ENCODE measurements at regions not wholly inside any gene's neighbourhood (a gene's known extent, or its start where the extent isn't known, plus 50 kb on each side); places are given as distances from the start of the nearest gene placed in this dataset.

DNA sequence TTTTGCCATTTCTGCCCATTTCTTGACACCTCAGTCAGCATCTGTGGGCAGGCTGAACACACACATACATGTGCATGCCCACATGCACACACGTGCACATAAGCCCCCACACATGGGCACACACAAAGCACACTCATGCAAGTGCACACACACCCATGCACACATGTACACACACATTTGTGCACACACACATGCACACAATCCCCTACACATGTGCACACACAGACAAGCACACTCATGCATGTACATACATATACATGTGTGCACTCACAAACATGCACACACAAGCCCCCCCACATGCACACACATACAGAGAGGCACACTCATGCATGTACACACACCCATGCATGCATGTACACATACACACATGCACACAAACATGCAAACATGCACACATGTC lies 83.5 kb upstream of the ACTRT2 start:
- 70 to 79% methylated on average over 1 of the region's 1 CpG for WGBS, 2 donors
- Histone ChIP-seq H3K27me3 (no peaks in the 10 kb centered on the region), H3K27ac (no peak overlapping the region), H3K9me3 (no peaks in the 10 kb centered on the region), H3K36me3 (replicated peaks in 1 of 2; ENCODE audit: insufficient read depth in 1 of 2, low read depth in 2 of 2) (no peaks in the 10 kb centered on the region), H3K4me3 (no peak overlapping the region), H3K4me1 (peaks cover 9% of the 10 kb centered on the region)
- no peak for TF ChIP-seq POLR2A (IDR thresholded peaks at IDR 0.05)
- TF ChIP-seq, protein P1, sequence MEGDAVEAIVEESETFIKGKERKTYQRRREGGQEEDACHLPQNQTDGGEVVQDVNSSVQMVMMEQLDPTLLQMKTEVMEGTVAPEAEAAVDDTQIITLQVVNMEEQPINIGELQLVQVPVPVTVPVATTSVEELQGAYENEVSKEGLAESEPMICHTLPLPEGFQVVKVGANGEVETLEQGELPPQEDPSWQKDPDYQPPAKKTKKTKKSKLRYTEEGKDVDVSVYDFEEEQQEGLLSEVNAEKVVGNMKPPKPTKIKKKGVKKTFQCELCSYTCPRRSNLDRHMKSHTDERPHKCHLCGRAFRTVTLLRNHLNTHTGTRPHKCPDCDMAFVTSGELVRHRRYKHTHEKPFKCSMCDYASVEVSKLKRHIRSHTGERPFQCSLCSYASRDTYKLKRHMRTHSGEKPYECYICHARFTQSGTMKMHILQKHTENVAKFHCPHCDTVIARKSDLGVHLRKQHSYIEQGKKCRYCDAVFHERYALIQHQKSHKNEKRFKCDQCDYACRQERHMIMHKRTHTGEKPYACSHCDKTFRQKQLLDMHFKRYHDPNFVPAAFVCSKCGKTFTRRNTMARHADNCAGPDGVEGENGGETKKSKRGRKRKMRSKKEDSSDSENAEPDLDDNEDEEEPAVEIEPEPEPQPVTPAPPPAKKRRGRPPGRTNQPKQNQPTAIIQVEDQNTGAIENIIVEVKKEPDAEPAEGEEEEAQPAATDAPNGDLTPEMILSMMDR (IDR thresholded peaks at IDR 0.05) = no peak
- intact Hi-C loops (cut with DNase I) = no loop called here
- ATAC-seq (no peak), DNase-seq (no peak)

- WGBS, 2 donors = 92% methylated on average over 1 of the region's 1 CpG; no CpG with 5 or more reads in 1 of the 2 donors
- no peak for DNase-seq
- intact Hi-C loops (cut with DNase I) = no loop called here
Measured at GRCh38 chr1:2939041-2939552, 82.2 kb upstream of the ACTRT2 start.

GRCh38 chr1:2940178-2940577 lies 81.1 kb upstream of the ACTRT2 start:
- no peak for ATAC-seq
- intact Hi-C loops (cut with DNase I) = no loop called here

More at GRCh38 chr1:2939041-2939552, 82.2 kb upstream of the ACTRT2 start:
- peaks cover 9% of the 10 kb centered on the region for H3K4me1 ChIP-seq
- no peak overlapping the region for H3K4me3 ChIP-seq
- H3K27ac ChIP-seq = no peak overlapping the region
- no peaks in the 10 kb centered on the region for H3K9me3 ChIP-seq
- no peaks in the 10 kb centered on the region for H3K36me3 ChIP-seq (replicated peaks in 1 of 2; ENCODE audit: insufficient read depth in 1 of 2, low read depth in 2 of 2)
- no peaks in the 10 kb centered on the region for H3K27me3 ChIP-seq
- no peak for ATAC-seq
- TF ChIP-seq POLR2A (IDR thresholded peaks at IDR 0.05) = no peak
- TF ChIP-seq, protein P1 (IDR thresholded peaks at IDR 0.05) = no peak

GRCh38 chr1:2941040-2941439 lies 80.2 kb upstream of the ACTRT2 start:
- WGBS, 2 donors = 54 to 57% methylated on average over 2 of the region's 2 CpGs

More at GRCh38 chr1:2940178-2940577, 81.1 kb upstream of the ACTRT2 start:
- Histone ChIP-seq H3K9me3 (no peaks in the 10 kb centered on the region), H3K27ac (no peak overlapping the region), H3K4me3 (no peak overlapping the region), H3K27me3 (no peaks in the 10 kb centered on the region), H3K36me3 (replicated peaks in 1 of 2; ENCODE audit: insufficient read depth in 1 of 2, low read depth in 2 of 2) (no peaks in the 10 kb centered on the region), H3K4me1 (peaks cover 9% of the 10 kb centered on the region)
- TF ChIP-seq, protein P1 (IDR thresholded peaks at IDR 0.05) = no peak
- TF ChIP-seq POLR2A (IDR thresholded peaks at IDR 0.05) = no peak
- WGBS, 2 donors = 82 to 96% methylated on average over 4 of the region's 4 CpGs
- DNase-seq = no peak

More at GRCh38 chr1:2941040-2941439, 80.2 kb upstream of the ACTRT2 start:
- Histone ChIP-seq H3K4me1 (peaks cover 7% of the 10 kb centered on the region), H3K27me3 (no peaks in the 10 kb centered on the region), H3K27ac (no peak overlapping the region), H3K36me3 (replicated peaks in 1 of 2; ENCODE audit: insufficient read depth in 1 of 2, low read depth in 2 of 2) (no peaks in the 10 kb centered on the region), H3K9me3 (no peaks in the 10 kb centered on the region), H3K4me3 (no peak overlapping the region)
- ATAC-seq (no peak), DNase-seq (no peak)
- intact Hi-C loops (cut with DNase I) = no loop called here
- TF ChIP-seq, protein P1 (IDR thresholded peaks at IDR 0.05) = no peak
- TF ChIP-seq POLR2A (IDR thresholded peaks at IDR 0.05) = no peak

All from body of pancreas (tissue), 4 donors.